ENCODE measurements at regions not wholly inside any gene's neighbourhood (a gene's known extent, or its start where the extent isn't known, plus 50 kb on each side); places are given as distances from the start of the nearest gene placed in this dataset.
"Not testable (repeated sequence)": the region's sequence is repeated elsewhere in the genome, so short reads cannot be mapped to it uniquely, and the experiment has no call there.

DNA sequence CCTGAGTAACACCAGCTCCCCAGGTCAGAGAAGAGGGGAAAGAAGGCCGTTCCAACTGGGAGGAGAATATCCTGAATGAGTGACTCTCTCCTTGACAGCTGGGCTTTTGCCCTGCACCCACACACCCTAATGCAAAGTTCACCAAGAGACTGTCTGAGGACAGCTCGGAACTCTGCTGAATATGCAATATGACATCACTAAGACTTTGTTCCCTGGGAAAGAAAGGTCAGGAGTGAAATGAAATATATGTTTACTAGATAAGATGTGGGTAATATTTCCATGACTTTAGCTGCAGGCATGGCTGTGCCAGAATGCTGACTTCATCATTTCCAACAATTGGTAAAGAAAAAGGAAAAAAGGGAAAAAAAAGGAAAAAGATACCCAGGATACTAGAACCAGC lies 488.2 kb upstream of the RAB6C start:
- TF ChIP-seq, protein P1, sequence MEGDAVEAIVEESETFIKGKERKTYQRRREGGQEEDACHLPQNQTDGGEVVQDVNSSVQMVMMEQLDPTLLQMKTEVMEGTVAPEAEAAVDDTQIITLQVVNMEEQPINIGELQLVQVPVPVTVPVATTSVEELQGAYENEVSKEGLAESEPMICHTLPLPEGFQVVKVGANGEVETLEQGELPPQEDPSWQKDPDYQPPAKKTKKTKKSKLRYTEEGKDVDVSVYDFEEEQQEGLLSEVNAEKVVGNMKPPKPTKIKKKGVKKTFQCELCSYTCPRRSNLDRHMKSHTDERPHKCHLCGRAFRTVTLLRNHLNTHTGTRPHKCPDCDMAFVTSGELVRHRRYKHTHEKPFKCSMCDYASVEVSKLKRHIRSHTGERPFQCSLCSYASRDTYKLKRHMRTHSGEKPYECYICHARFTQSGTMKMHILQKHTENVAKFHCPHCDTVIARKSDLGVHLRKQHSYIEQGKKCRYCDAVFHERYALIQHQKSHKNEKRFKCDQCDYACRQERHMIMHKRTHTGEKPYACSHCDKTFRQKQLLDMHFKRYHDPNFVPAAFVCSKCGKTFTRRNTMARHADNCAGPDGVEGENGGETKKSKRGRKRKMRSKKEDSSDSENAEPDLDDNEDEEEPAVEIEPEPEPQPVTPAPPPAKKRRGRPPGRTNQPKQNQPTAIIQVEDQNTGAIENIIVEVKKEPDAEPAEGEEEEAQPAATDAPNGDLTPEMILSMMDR (conservative IDR thresholded peaks at IDR 0.05; ENCODE audit: low read depth, low read length) = no peak
- H3K4me3 ChIP-seq (ENCODE audit: low read depth, low read length) = no peak overlapping the region
- DNase-seq (ENCODE audit: low read depth) = no peak

- DNase-seq (ENCODE audit: low read depth) = no peak
- H3K4me3 ChIP-seq (ENCODE audit: low read depth, low read length) = no peak overlapping the region
- TF ChIP-seq, protein P1 (conservative IDR thresholded peaks at IDR 0.05; ENCODE audit: low read depth, low read length) = no peak
These were observed 486.9 kb upstream of the RAB6C start for GRCh38 chr2:129492548-129492947.

GRCh38 chr2:129499747-129500146 lies 479.7 kb upstream of the RAB6C start:
- no peak for DNase-seq (ENCODE audit: low read depth)
- H3K4me3 ChIP-seq (ENCODE audit: low read depth, low read length) = no peak overlapping the region
- TF ChIP-seq, protein P1 (conservative IDR thresholded peaks at IDR 0.05; ENCODE audit: low read depth, low read length) = no peak

- H3K4me3 ChIP-seq (ENCODE audit: low read depth, low read length) = no peak overlapping the region
- TF ChIP-seq, protein P1 (conservative IDR thresholded peaks at IDR 0.05; ENCODE audit: low read depth, low read length) = no peak
- DNase-seq (ENCODE audit: low read depth) = no peak
These were observed 476.7 kb upstream of the RAB6C start for GRCh38 chr2:129502781-129503180.

- TF ChIP-seq, protein P1 (conservative IDR thresholded peaks at IDR 0.05; ENCODE audit: low read depth, low read length) = no peak
- no peak overlapping the region for H3K4me3 ChIP-seq (ENCODE audit: low read depth, low read length)
- DNase-seq (ENCODE audit: low read depth) = no peak
These were observed 474.8 kb upstream of the RAB6C start for GRCh38 chr2:129504646-129505045.

DNA sequence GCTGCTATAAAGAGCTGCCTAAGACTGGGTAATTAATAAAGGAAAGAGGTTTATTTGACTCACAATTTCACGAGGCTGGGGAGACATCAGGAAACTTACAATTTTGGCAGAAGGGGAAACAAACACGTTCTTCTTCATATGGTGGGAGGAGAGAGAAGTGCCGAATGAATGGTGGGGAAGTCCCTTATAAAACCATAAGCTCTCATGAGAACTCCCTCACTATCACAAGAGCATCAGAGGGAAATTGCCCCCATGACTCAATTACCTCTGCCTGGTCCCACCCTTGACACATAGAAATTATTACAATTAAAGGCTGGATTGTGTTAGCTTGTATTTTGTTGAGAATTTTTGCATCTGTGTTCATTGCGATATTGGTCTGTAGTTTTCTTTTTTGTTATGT lies 460.5 kb upstream of the RAB6C start:
- no peak for DNase-seq (ENCODE audit: low read depth)
- no peak overlapping the region for H3K4me3 ChIP-seq (ENCODE audit: low read depth, low read length)
- TF ChIP-seq, protein P1 (conservative IDR thresholded peaks at IDR 0.05; ENCODE audit: low read depth, low read length) = no peak

GRCh38 chr2:129532158-129532557 lies 447.3 kb upstream of the RAB6C start:
- not testable (repeated sequence) for H3K4me3 ChIP-seq (ENCODE audit: low read depth, low read length); DNase-seq (ENCODE audit: low read depth)

DNA sequence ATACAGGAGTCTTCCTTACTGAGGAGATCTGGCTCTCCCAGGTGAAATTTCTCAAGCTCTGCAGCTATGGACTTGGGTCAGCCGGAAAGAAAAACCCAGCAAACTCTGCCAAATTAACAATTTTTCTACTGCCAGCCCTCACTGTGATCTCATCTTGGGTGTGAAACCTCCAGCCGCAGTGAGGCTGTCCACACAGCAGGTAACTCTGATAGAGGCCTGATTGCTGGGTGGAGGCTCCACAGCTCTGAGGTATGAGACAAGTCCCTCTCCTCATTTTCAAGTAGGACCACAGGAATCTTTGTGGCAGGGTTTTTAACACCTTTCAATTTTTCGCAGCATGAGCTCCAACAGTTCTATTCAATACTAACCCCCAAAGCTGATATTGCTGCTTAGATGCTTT lies 430.6 kb upstream of the RAB6C start:
- TF ChIP-seq, protein P1 (conservative IDR thresholded peaks at IDR 0.05; ENCODE audit: low read depth, low read length) = no peak
- no peak overlapping the region for H3K4me3 ChIP-seq (ENCODE audit: low read depth, low read length)

More for the DNA sequence above, 430.6 kb upstream of the RAB6C start:
- DNase-seq (ENCODE audit: low read depth) = no peak
